GM12891 (cell line): ENCODE measurements at regions not wholly inside any gene's neighbourhood (a gene's known extent, or its start where the extent isn't known, plus 50 kb on each side); places are given as distances from the start of the nearest gene placed in this dataset.

Experiments used
- DNase-seq: peaks from one replicate; pipeline ENCODE4 v3.0.0; 2011; ENCODE audit warnings: low spot score; ENCODE audit not compliant: insufficient read length
- FAIRE-seq: peaks from 2 replicates; lab custom pipeline; 2011; peaks lifted over from hg19 to GRCh38; lab: Jason Lieb, UNC
- PAX5 ChIP-seq: IDR thresholded peaks from 2 replicates; pipeline ENCODE4 v1.6.1; 2011; ENCODE audit warnings: low read length, moderate library complexity, mild to moderate bottlenecking; ENCODE audit not compliant: insufficient read depth, severe bottlenecking
- POLR2A ChIP-seq: IDR thresholded peaks from 2 replicates; pipeline ENCODE4 v1.6.1; 2011; ENCODE audit warnings: low read depth, low read length, control low read depth
- POLR2AphosphoS5 ChIP-seq: IDR thresholded peaks from 2 replicates; pipeline ENCODE4 v1.6.1; 2011; ENCODE audit warnings: low read depth, low read length, control low read depth
- POU2F2 ChIP-seq: IDR thresholded peaks from 2 replicates; pipeline ENCODE4 v1.6.1; 2011; ENCODE audit warnings: low read depth, mild to moderate bottlenecking, control low read depth, low read length, moderate library complexity
- SPI1 ChIP-seq: IDR thresholded peaks from 2 replicates; pipeline ENCODE4 v1.6.1; 2011; ENCODE audit warnings: low read depth, low read length, control low read depth
- TAF1 ChIP-seq: IDR thresholded peaks from 2 replicates; pipeline ENCODE4 v1.6.1; 2011; ENCODE audit warnings: low read depth, low read length, control low read depth

- no peak for DNase-seq
Measured at GRCh38 chr11:34564406-34564805, 50.8 kb upstream of the ELF5 start.

GRCh38 chr11:34564807-34565241 is 51.2 kb upstream of the ELF5 start:
- FAIRE-seq, result no peak
- no peak for TF ChIP-seq PAX5
- no peak for TF ChIP-seq POU2F2
- DNase-seq, result no peak

More at GRCh38 chr11:34564406-34564805, 50.8 kb upstream of the ELF5 start:
- TF ChIP-seq POLR2A, result no peak
- no peak for TF ChIP-seq POU2F2
- no peak for TF ChIP-seq TAF1
- no peak for TF ChIP-seq PAX5
- no peak for TF ChIP-seq SPI1
- no peak for TF ChIP-seq POLR2AphosphoS5
- FAIRE-seq, result no peak

GRCh38 chr11:34565417-34566207 is 52.0 kb upstream of the ELF5 start:
- TF ChIP-seq SPI1 (no peak), POLR2AphosphoS5 (no peak), PAX5 (no peak), POLR2A (no peak), POU2F2 (no peak), TAF1 (no peak)
- DNase-seq (peak; percentile 9), FAIRE-seq (no peak)

- no peak for FAIRE-seq
- TF ChIP-seq POU2F2 (no peak), SPI1 (no peak), TAF1 (no peak), PAX5 (no peak), POLR2A (no peak), POLR2AphosphoS5 (no peak)
- no peak for DNase-seq
Measured at GRCh38 chr11:34566208-34566551, 52.6 kb upstream of the ELF5 start.

GRCh38 chr11:34566736-34567135 is 53.1 kb upstream of the ELF5 start:
- no peak for TF ChIP-seq PAX5
- no peak for TF ChIP-seq POLR2A
- no peak for TF ChIP-seq POU2F2
- TF ChIP-seq POLR2AphosphoS5, result no peak
- no peak for TF ChIP-seq SPI1
- FAIRE-seq (no peak), DNase-seq (no peak)

GRCh38 chr11:34567733-34568132 is 53.2 kb upstream of the EHF start:
- FAIRE-seq, result no peak
- no peak for TF ChIP-seq PAX5
- no peak for TF ChIP-seq TAF1
- no peak for TF ChIP-seq POLR2A
- TF ChIP-seq POU2F2, result no peak
- no peak for TF ChIP-seq SPI1
- TF ChIP-seq POLR2AphosphoS5, result no peak
- no peak for DNase-seq

GRCh38 chr11:34570584-34570983 is 50.3 kb upstream of the EHF start:
- DNase-seq (no peak), FAIRE-seq (no peak)
- TF ChIP-seq POLR2A (no peak), PAX5 (no peak), POLR2AphosphoS5 (no peak), SPI1 (no peak), POU2F2 (no peak), TAF1 (no peak)
